Neural cell (in vitro differentiated cells): ENCODE measurements at regions not wholly inside any gene's neighbourhood (a gene's known extent, or its start where the extent isn't known, plus 50 kb on each side); places are given as distances from the start of the nearest gene placed in this dataset.

Source experiments
- H2AFZ ChIP-seq: fragments of 200-600, 300-800 bp; sonication (generic), shearing (Covaris generic); 2 replicates; pipeline ENCODE4 v1.6.0; 2014; ENCODE audit warnings: low read depth, mild to moderate bottlenecking, antibody characterized with exemption, low read length, moderate library complexity
- H3F3A ChIP-seq: fragments of 200-600 bp; shearing (Covaris generic); 2 replicates; pipeline ENCODE4 v1.6.1; 2016; ENCODE audit warnings: mild to moderate bottlenecking, moderate library complexity, mixed read lengths, antibody characterized with exemption, low read length; ENCODE audit not compliant: insufficient read depth, poor library complexity, severe bottlenecking
- H3K27ac ChIP-seq: fragments of 200-600, 300-800 bp; sonication (generic), shearing (Covaris generic); 2 replicates; pipeline ENCODE4 v1.5.1; 2014; ENCODE audit warnings: mild to moderate bottlenecking, low read length, moderate library complexity
- H3K27me3 ChIP-seq: fragments of 300-800, 200-600 bp; sonication (generic), shearing (Covaris generic); 2 replicates; pipeline ENCODE4 v1.6.0; 2014; ENCODE audit warnings: mild to moderate bottlenecking, low read depth, low read length, moderate library complexity; ENCODE audit not compliant: insufficient read depth
- H3K36me3 ChIP-seq: fragments of 300-800, 200-600 bp; sonication (generic), shearing (Covaris generic); 2 replicates; pipeline ENCODE4 v1.5.1; 2014; ENCODE audit warnings: mild to moderate bottlenecking, antibody characterized with exemption, low read length, moderate library complexity; ENCODE audit not compliant: insufficient read depth
- H3K4me2 ChIP-seq: fragments of 300-800, 200-600 bp; sonication (generic), shearing (Covaris generic); 2 replicates; pipeline ENCODE4 v1.6.0; 2014; ENCODE audit warnings: mild to moderate bottlenecking, low read length
- H3K4me3 ChIP-seq: fragments of 300-800, 200-600 bp; sonication (generic), shearing (Covaris generic); 2 replicates; pipeline ENCODE4 v1.5.1; 2014; ENCODE audit warnings: mild to moderate bottlenecking, low read length, moderate library complexity
- H3K79me2 ChIP-seq: fragments of 200-600 bp; shearing (Covaris generic); replicated peaks from 2 replicates; pipeline ENCODE4 v1.6.0; 2014; ENCODE audit warnings: mild to moderate bottlenecking, low read length, moderate library complexity; ENCODE audit not compliant: insufficient read depth
- H3K9ac ChIP-seq: fragments of 300-800, 200-600 bp; sonication (generic), shearing (Covaris generic); 2 replicates; pipeline ENCODE4 v1.6.1; 2016; ENCODE audit warnings: mild to moderate bottlenecking, low read length, mixed read lengths
- H3K9me2 ChIP-seq: fragments of 200-600 bp; shearing (Covaris generic); 2 replicates; pipeline ENCODE4 v1.6.1; 2016; ENCODE audit warnings: mild to moderate bottlenecking, low read length, mixed read lengths; ENCODE audit not compliant: insufficient read depth
- H3K9me3 ChIP-seq: fragments of 200-600, 300-800 bp; sonication (generic), shearing (Covaris generic); 2 replicates; pipeline ENCODE4 v1.6.1; 2016; ENCODE audit warnings: mild to moderate bottlenecking, mixed run types, low read length, moderate library complexity, mixed read lengths
- H4K20me1 ChIP-seq: fragments of 200-600 bp; shearing (Covaris generic); 2 replicates; pipeline ENCODE4 v1.6.1; 2016; ENCODE audit warnings: mild to moderate bottlenecking, mixed run types; ENCODE audit not compliant: insufficient read depth
- CTCF ChIP-seq: fragments of 450-650 bp; IDR thresholded peaks from 2 replicates; pipeline ENCODE4 v1.5.1; 2014; ENCODE audit warnings: antibody characterized with exemption, mild to moderate bottlenecking, moderate library complexity; ENCODE audit not compliant: poor library complexity, severe bottlenecking
- EP300 ChIP-seq: fragments of 450-650 bp; conservative IDR thresholded peaks from 2 replicates; pipeline ENCODE4 v1.6.1; 2014; ENCODE audit warnings: antibody characterized with exemption, mild to moderate bottlenecking, moderate library complexity; ENCODE audit not compliant: poor library complexity, severe bottlenecking
- EZH2 ChIP-seq: fragments of 200-600, 300-800 bp; shearing (Covaris generic), sonication (generic); IDR thresholded peaks from 2 replicates; pipeline ENCODE4 v1.6.1; 2014; ENCODE audit warnings: antibody characterized with exemption, low read length, borderline replicate concordance, mild to moderate bottlenecking; ENCODE audit not compliant: insufficient read depth, poor library complexity, severe bottlenecking
- MXI1 ChIP-seq: fragments of 450-650 bp; conservative IDR thresholded peaks from 2 replicates; pipeline ENCODE4 v1.6.1; 2014; ENCODE audit warnings: antibody characterized with exemption, mild to moderate bottlenecking; ENCODE audit not compliant: poor library complexity, severe bottlenecking
- POLR2AphosphoS5 ChIP-seq: IDR thresholded peaks from 2 replicates; pipeline ENCODE4 v1.6.1; 2012
- RAD21 ChIP-seq: fragments of 450-650 bp; conservative IDR thresholded peaks from 2 replicates; pipeline ENCODE4 v1.6.1; 2014; ENCODE audit warnings: antibody characterized with exemption, mild to moderate bottlenecking, moderate library complexity
- REST ChIP-seq: IDR thresholded peaks from 2 replicates; pipeline ENCODE4 v1.6.1; 2012; ENCODE audit warnings: borderline replicate concordance
- SMC3 ChIP-seq: fragments of 450-650 bp; conservative IDR thresholded peaks from 2 replicates; pipeline ENCODE4 v1.6.1; 2014; ENCODE audit warnings: antibody characterized with exemption, mild to moderate bottlenecking, moderate library complexity; ENCODE audit not compliant: poor library complexity
- TAF1 ChIP-seq: IDR thresholded peaks from 2 replicates; pipeline ENCODE4 v1.6.1; 2012; ENCODE audit warnings: low read depth

- Histone ChIP-seq H3K4me3 (no peak overlapping the region), H3K4me2 (no peak overlapping the region), H3K36me3 (no peaks in the 10 kb centered on the region), H3K9ac (no peak overlapping the region), H3K27ac (no peak overlapping the region), H3K9me3 (no peaks in the 10 kb centered on the region), H2AFZ (no peak overlapping the region), H3K9me2 (no peaks in the 10 kb centered on the region), H4K20me1 (no peaks in the 10 kb centered on the region), H3K79me2 (no peaks in the 10 kb centered on the region), H3F3A (no peaks in the 10 kb centered on the region), H3K27me3 (no peaks in the 10 kb centered on the region)
- TF ChIP-seq TAF1 (no peak), REST (no peak), EZH2 (no peak)
These were observed 155.0 kb upstream of the SUCLG2 start for GRCh38 chr3:67809370-67809935.

GRCh38 chr3:67808906-67809305, 154.5 kb upstream of the SUCLG2 start:
- H3K79me2 ChIP-seq: no peaks in the 10 kb centered on the region
- H2AFZ ChIP-seq: no peak overlapping the region
- no peak overlapping the region for H3K4me2 ChIP-seq
- TF ChIP-seq RAD21: no peak
- TF ChIP-seq EZH2: no peak
- no peak for TF ChIP-seq REST
- TF ChIP-seq TAF1: no peak
- H3F3A ChIP-seq: no peaks in the 10 kb centered on the region
- H3K4me3 ChIP-seq: no peak overlapping the region
- H3K36me3 ChIP-seq: no peaks in the 10 kb centered on the region
- no peaks in the 10 kb centered on the region for H3K27me3 ChIP-seq
- no peak overlapping the region for H3K27ac ChIP-seq
- H3K9me2 ChIP-seq: no peaks in the 10 kb centered on the region
- no peaks in the 10 kb centered on the region for H4K20me1 ChIP-seq
- no peaks in the 10 kb centered on the region for H3K9me3 ChIP-seq
- H3K9ac ChIP-seq: no peak overlapping the region

DNA sequence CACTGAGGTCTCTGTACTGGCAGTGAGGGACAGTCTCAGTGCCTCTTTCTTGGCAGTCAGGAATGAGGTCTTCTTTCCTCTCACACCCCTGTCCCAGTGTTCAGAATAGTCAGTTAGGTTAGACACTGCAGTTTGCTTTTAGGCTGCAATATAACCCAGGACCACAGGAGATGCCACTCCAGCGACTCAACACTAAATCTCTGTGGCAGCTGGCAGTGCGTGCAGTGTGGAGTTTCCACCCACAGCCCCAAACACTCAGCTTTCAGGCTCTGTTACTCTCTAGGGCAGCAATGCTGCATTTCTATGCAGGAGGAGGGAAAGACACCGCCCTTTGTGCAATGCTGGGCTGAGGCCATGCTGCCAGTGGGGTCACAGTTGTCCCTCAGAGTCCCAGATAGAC, 150.2 kb upstream of the SUCLG2 start:
- no peak overlapping the region for H3K27ac ChIP-seq
- H4K20me1 ChIP-seq: no peaks in the 10 kb centered on the region

More for the DNA sequence above, 150.2 kb upstream of the SUCLG2 start:
- H3K9ac ChIP-seq: no peak overlapping the region
- no peak overlapping the region for H3K4me3 ChIP-seq
- H3K36me3 ChIP-seq: no peaks in the 10 kb centered on the region
- H3K4me2 ChIP-seq: no peak overlapping the region
- no peak for TF ChIP-seq EP300
- TF ChIP-seq EZH2: no peak
- no peak for TF ChIP-seq MXI1
- no peak for TF ChIP-seq RAD21
- TF ChIP-seq TAF1: no peak
- TF ChIP-seq REST: no peak
- TF ChIP-seq POLR2AphosphoS5: no peak
- no peak for TF ChIP-seq SMC3
- TF ChIP-seq CTCF: no peak
- no peaks in the 10 kb centered on the region for H3K27me3 ChIP-seq
- no peaks in the 10 kb centered on the region for H3K79me2 ChIP-seq
- no peaks in the 10 kb centered on the region for H3K9me3 ChIP-seq
- no peaks in the 10 kb centered on the region for H3F3A ChIP-seq
- H2AFZ ChIP-seq: no peak overlapping the region
- no peaks in the 10 kb centered on the region for H3K9me2 ChIP-seq
